IMR-90 (cell line): ENCODE measurements at regions not wholly inside any gene's neighbourhood (a gene's known extent, or its start where the extent isn't known, plus 50 kb on each side); places are given as distances from the start of the nearest gene placed in this dataset.

Experiments
- ATAC-seq: fragments of 200-7000 bp; cut with Tn5 transposase; 2 replicates; pipeline ENCODE4 v1.9.1; 2020; ENCODE audit warnings: low read depth, mild to moderate bottlenecking, moderate library complexity
- BruUV-seq: library from RNA; stranded (reverse); fragments of 400-500 nt; replicated peaks from 2 replicates; lab custom pipeline; 2021; lab: Mats Ljungman, UMichigan
- CTCF ChIA-PET: fragments of 300-600 bp; formaldehyde crosslinking; extraction: SDS; loops from one replicate; lab custom pipeline; 2021; ENCODE audit warnings: antibody characterized with exemption; lab: Yijun Ruan, JAX
- POLR2A ChIA-PET: fragments of 300-600 bp; sonication (Branson Sonifier 250); formaldehyde crosslinking; loops from one replicate; lab custom pipeline; 2022; ENCODE audit warnings: antibody characterized with exemption; ENCODE audit not compliant: unreplicated experiment; lab: Charles Lee
- DNase-seq: peaks from one replicate; pipeline ENCODE4 v3.0.0; 2013
- H2AFZ ChIP-seq: replicated peaks from 2 replicates; pipeline ENCODE3; 2013; ENCODE audit warnings: low read length, mild to moderate bottlenecking; ENCODE audit not compliant: poor library complexity
- H2AK5ac ChIP-seq: 2 replicates; pipeline ENCODE4 v1.6.1; 2013; ENCODE audit warnings: low read depth, low read length, inconsistent platforms
- H2AK9ac ChIP-seq: replicated peaks from 2 replicates; pipeline ENCODE3; 2013; ENCODE audit warnings: mild to moderate bottlenecking, low read depth, low read length, moderate library complexity; ENCODE audit not compliant: poor library complexity
- H2BK120ac ChIP-seq: 2 replicates; pipeline ENCODE4 v1.6.1; 2013; ENCODE audit warnings: low read depth, low read length, inconsistent platforms
- H2BK15ac ChIP-seq: 3 replicates; pipeline ENCODE4 v1.6.1; 2013; ENCODE audit warnings: low read depth, low read length, inconsistent platforms
- H2BK20ac ChIP-seq: 2 replicates; pipeline ENCODE4 v1.6.1; 2013; ENCODE audit warnings: low read depth, mild to moderate bottlenecking, inconsistent platforms, low read length, moderate library complexity
- H2BK5ac ChIP-seq: 2 replicates; pipeline ENCODE4 v1.6.1; 2013; ENCODE audit warnings: mild to moderate bottlenecking, low read depth, low read length, inconsistent platforms; ENCODE audit not compliant: poor library complexity, severe bottlenecking
- H3K14ac ChIP-seq: replicated peaks from 2 replicates; pipeline ENCODE4 v1.6.1; 2013; ENCODE audit warnings: low read depth, low read length, inconsistent platforms
- H3K18ac ChIP-seq: 2 replicates; pipeline ENCODE4 v1.6.1; 2013; ENCODE audit warnings: low read depth, low read length, control low read depth
- H3K23ac ChIP-seq: 2 replicates; pipeline ENCODE4 v1.6.1; 2013; ENCODE audit warnings: low read depth, low read length, inconsistent platforms
- H3K27ac ChIP-seq: 2 replicates; pipeline ENCODE4 v1.5.1; 2013; ENCODE audit warnings: mild to moderate bottlenecking, control low read depth, low read length; ENCODE audit not compliant: insufficient read depth
- H3K27me3 ChIP-seq: 2 replicates; pipeline ENCODE4 v1.6.1; 2013; ENCODE audit warnings: low read length; ENCODE audit not compliant: control insufficient read depth, insufficient read depth
- H3K36me3 ChIP-seq: 2 replicates; pipeline ENCODE4 v1.6.1; 2013; ENCODE audit warnings: low read length, mixed read lengths; ENCODE audit not compliant: control insufficient read depth, insufficient read depth
- H3K4ac ChIP-seq: 2 replicates; pipeline ENCODE4 v1.6.1; 2013; ENCODE audit warnings: low read depth, low read length, inconsistent platforms
- H3K4me1 ChIP-seq: 2 replicates; pipeline ENCODE4 v1.6.1; 2013; ENCODE audit warnings: low read length, mixed read lengths; ENCODE audit not compliant: control insufficient read depth, insufficient read depth
- H3K4me2 ChIP-seq: 2 replicates; pipeline ENCODE4 v1.6.1; 2013; ENCODE audit warnings: low read depth, mild to moderate bottlenecking, control low read depth, low read length, moderate library complexity
- H3K4me3 ChIP-seq: 2 replicates; pipeline ENCODE4 v1.5.1; 2013; ENCODE audit warnings: low read depth, mild to moderate bottlenecking, control low read depth, low read length, moderate library complexity; ENCODE audit not compliant: insufficient read depth
- H3K56ac ChIP-seq: 2 replicates; pipeline ENCODE4 v1.6.1; 2013; ENCODE audit warnings: low read length, inconsistent platforms; ENCODE audit not compliant: insufficient read depth; ENCODE audit errors: extremely low read depth
- H3K79me1 ChIP-seq, 2 experiments: 2 replicates each; pipeline ENCODE4 v1.6.1; 2013; ENCODE audit warnings: low read length in 2 of 2, inconsistent platforms in 1 of 2, low read depth in 1 of 2
- H3K9ac ChIP-seq: 2 replicates; pipeline ENCODE4 v1.6.1; 2013; ENCODE audit warnings: low read depth, low read length, control low read depth
- H3K9me1 ChIP-seq: 2 replicates; pipeline ENCODE4 v1.6.1; 2013; ENCODE audit warnings: low read length, inconsistent platforms; ENCODE audit not compliant: insufficient read depth
- H3K9me3 ChIP-seq: 2 replicates; pipeline ENCODE4 v1.6.1; 2013; ENCODE audit warnings: low read length; ENCODE audit not compliant: control insufficient read depth, insufficient read depth
- H4K20me1 ChIP-seq: 2 replicates; pipeline ENCODE4 v1.6.1; 2013; ENCODE audit warnings: low read length, inconsistent platforms; ENCODE audit not compliant: insufficient read depth
- H4K5ac ChIP-seq: 2 replicates; pipeline ENCODE4 v1.6.1; 2013; ENCODE audit warnings: mild to moderate bottlenecking, low read depth, low read length, control low read depth
- H4K8ac ChIP-seq, 2 experiments: 2 replicates each; pipeline ENCODE4 v1.6.1; 2013; ENCODE audit warnings: low read depth in 2 of 2, low read length in 2 of 2, control low read depth in 1 of 2, inconsistent platforms in 1 of 2
- H4K91ac ChIP-seq: 2 replicates; pipeline ENCODE4 v1.6.1; 2013; ENCODE audit warnings: low read depth, low read length, inconsistent platforms; ENCODE audit not compliant: insufficient read depth
- BHLHE40 ChIP-seq: fragments of 150-350 bp; IDR thresholded peaks from 2 replicates; pipeline ENCODE4 v1.6.1; 2016; ENCODE audit warnings: mild to moderate bottlenecking, low read depth, low read length
- CEBPB ChIP-seq: IDR thresholded peaks from 2 replicates; pipeline ENCODE4 v1.6.1; 2012; ENCODE audit warnings: low read depth, low read length, improper control_type of control experiment
- CHD1 ChIP-seq: IDR thresholded peaks from 2 replicates; pipeline ENCODE4 v1.6.1; 2012; ENCODE audit warnings: low read depth, low read length, improper control_type of control experiment
- CTCF ChIP-seq: conservative IDR thresholded peaks from 2 replicates; pipeline ENCODE4 v1.5.1; 2012; ENCODE audit warnings: mild to moderate bottlenecking, low read depth, low read length, improper control_type of control experiment
- ELK1 ChIP-seq: fragments of 150-350 bp; IDR thresholded peaks from 2 replicates; pipeline ENCODE4 v1.6.1; 2016; ENCODE audit warnings: low read depth, mild to moderate bottlenecking, low read length, moderate library complexity, borderline replicate concordance
- FOS ChIP-seq: fragments of 150-350 bp; IDR thresholded peaks from 2 replicates; pipeline ENCODE4 v1.6.1; 2016; ENCODE audit warnings: low read depth, low read length
- MAFK ChIP-seq: IDR thresholded peaks from 2 replicates; pipeline ENCODE4 v1.6.1; 2012; ENCODE audit warnings: low read depth, low read length, improper control_type of control experiment
- MAZ ChIP-seq: IDR thresholded peaks from 2 replicates; pipeline ENCODE4 v1.6.1; 2012; ENCODE audit warnings: low read depth, mild to moderate bottlenecking, low read length, improper control_type of control experiment, moderate library complexity, borderline replicate concordance
- MXI1 ChIP-seq: IDR thresholded peaks from 2 replicates; pipeline ENCODE4 v1.6.1; 2012; ENCODE audit warnings: low read depth, mild to moderate bottlenecking, low read length, moderate library complexity, borderline replicate concordance
- NFE2L2 ChIP-seq: fragments of 150-350 bp; IDR thresholded peaks from 2 replicates; pipeline ENCODE4 v1.6.1; 2016; ENCODE audit warnings: low read depth, mild to moderate bottlenecking, low read length
- POLR2A ChIP-seq: IDR thresholded peaks from 2 replicates; pipeline ENCODE4 v1.6.1; 2012; ENCODE audit warnings: mild to moderate bottlenecking, low read depth, low read length
- RAD21 ChIP-seq: IDR thresholded peaks from 2 replicates; pipeline ENCODE4 v1.6.1; 2012; ENCODE audit warnings: low read length, improper control_type of control experiment
- RCOR1 ChIP-seq: IDR thresholded peaks from 2 replicates; pipeline ENCODE4 v1.6.1; 2012; ENCODE audit warnings: mild to moderate bottlenecking, low read length, improper control_type of control experiment; ENCODE audit not compliant: insufficient replicate concordance
- RFX5 ChIP-seq: IDR thresholded peaks from 2 replicates; pipeline ENCODE4 v1.8.0; 2012; ENCODE audit warnings: low read depth, mild to moderate bottlenecking, low read length, moderate library complexity
- SMC3 ChIP-seq: fragments of 150-350 bp; IDR thresholded peaks from 2 replicates; pipeline ENCODE4 v1.6.1; 2016; ENCODE audit warnings: low read depth, mild to moderate bottlenecking, antibody characterized with exemption, low read length, moderate library complexity
- USF2 ChIP-seq: fragments of 150-350 bp; IDR thresholded peaks from 2 replicates; pipeline ENCODE4 v1.6.1; 2017; ENCODE audit warnings: mild to moderate bottlenecking, antibody characterized with exemption, low read length, low read depth
- WGBS, 2 experiments: methylation state at CpG; one replicate each; pipeline versions ENCODE4 v1.1.5 to v1.1.7; 2013; ENCODE audit warnings: missing lambda C conversion rate in 2 of 2; ENCODE audit not compliant: insufficient read length in 1 of 2; ENCODE audit errors: extremely low coverage in 2 of 2; 5-methylcytosine and 5-hydroxymethylcytosine counted together
- dilution Hi-C: fragments of 300-500 bp; cut with HindIII; formaldehyde crosslinking; loops from one replicate; pipeline ENCODE4 v1.14.3; 2018; ENCODE audit warnings: low sequenced_read_pairs; ENCODE audit not compliant: unreplicated experiment
- in situ Hi-C: fragments of 300-500 bp; cut with MboI; formaldehyde crosslinking; loops from 3 replicates; pipeline ENCODE4 v1.14.3; 2019; ENCODE audit warnings: low sequenced_read_pairs, inconsistent platforms, mixed read lengths
- intact Hi-C: fragments of 100-400 bp; cut with micrococcal nuclease; formaldehyde crosslinking; loops from 2 replicates; pipeline ENCODE4 v1.10.0; 2022

GRCh38 chr9:7900541-7900940, 101.0 kb upstream of the DMAC1 start:
- in situ Hi-C loops (no loop called here), dilution Hi-C loops (no loop called here), intact Hi-C loops (no loop called here)
- Histone ChIP-seq H3K27me3 (no peaks in the 10 kb centered on the region), H3K14ac (no peak overlapping the region), H3K4me1 (no peaks in the 10 kb centered on the region), H2AK9ac (no peak overlapping the region), H2AK5ac (no peak overlapping the region), H3K4ac (no peak overlapping the region), H3K4me2 (no peak overlapping the region), H2BK20ac (no peak overlapping the region), H3K79me1 (no peaks in the 10 kb centered on the region), H4K91ac (no peak overlapping the region), H2BK120ac (no peak overlapping the region), H3K56ac (no peak overlapping the region), H4K5ac (no peak overlapping the region), H3K9ac (no peak overlapping the region), H3K36me3 (no peaks in the 10 kb centered on the region), H2AFZ (no peak overlapping the region), H3K18ac (no peak overlapping the region), H3K4me3 (no peak overlapping the region), H3K9me1 (no peaks in the 10 kb centered on the region), H4K8ac (no peak overlapping the region), H3K27ac (no peak overlapping the region), H3K9me3 (peaks cover 3% of the 10 kb centered on the region; the same call in 1 of the 2 replicates), H4K20me1 (no peaks in the 10 kb centered on the region), H3K23ac (no peak overlapping the region), H2BK15ac (no peak overlapping the region), H2BK5ac (no peak overlapping the region)
- DNase-seq (no peak), ATAC-seq (no peak)
- no CpG with 5 or more reads among the region's 3 CpGs for WGBS, 2 experiments
- TF ChIP-seq FOS = no peak
- TF ChIP-seq RFX5 = no peak
- no peak for TF ChIP-seq MAZ
- no peak for TF ChIP-seq CHD1
- TF ChIP-seq SMC3 = no peak
- TF ChIP-seq CTCF = no peak
- TF ChIP-seq CEBPB = no peak
- no peak for TF ChIP-seq POLR2A
- no peak for TF ChIP-seq MAFK
- TF ChIP-seq NFE2L2 = no peak
- no peak for TF ChIP-seq BHLHE40
- no peak for TF ChIP-seq USF2
- TF ChIP-seq RAD21 = no peak
- TF ChIP-seq MXI1 = no peak
- TF ChIP-seq RCOR1 = no peak
- no peak for TF ChIP-seq ELK1
- BruUV-seq = no TSS peak
- CTCF ChIA-PET = no interaction called here
- POLR2A ChIA-PET = no interaction called here
